Aorta (tissue), 5 donors: ENCODE measurements at regions not wholly inside any gene's neighbourhood (a gene's known extent, or its start where the extent isn't known, plus 50 kb on each side); places are given as distances from the start of the nearest gene placed in this dataset.
"Not testable (repeated sequence)": the region's sequence is repeated elsewhere in the genome, so short reads cannot be mapped to it uniquely, and the experiment has no call there.

Experiments
- ATAC-seq: fragments of 200-7000 bp; cut with Tn5 transposase; one replicate; pipeline ENCODE4 v1.9.1; 2022; ENCODE audit warnings: moderate library complexity; ENCODE audit not compliant: low FRiP score
- DNase-seq, 2 donors: peaks; one replicate each; pipeline ENCODE4 v3.0.0-alpha.2; 2020
- H3K27ac ChIP-seq, 2 donors: one replicate each; pipeline ENCODE4 v1.5.1; 2013; ENCODE audit warnings: low read length in 2 of 2, mild to moderate bottlenecking in 2 of 2, moderate library complexity in 2 of 2, control low read depth in 1 of 2, inconsistent platforms in 1 of 2, low read depth in 1 of 2
- H3K27me3 ChIP-seq, 2 donors: one replicate each; pipeline ENCODE4 v1.6.1; 2013; ENCODE audit warnings: control low read depth in 1 of 2, low read length in 1 of 2, mild to moderate bottlenecking in 1 of 2, moderate library complexity in 1 of 2; ENCODE audit not compliant: insufficient read depth in 2 of 2, control insufficient read depth in 1 of 2
- H3K36me3 ChIP-seq, 2 donors: one replicate each; pipeline ENCODE4 v1.6.1; 2013; ENCODE audit warnings: control low read depth in 1 of 2, low read length in 1 of 2, mild to moderate bottlenecking in 1 of 2; ENCODE audit not compliant: insufficient read depth in 2 of 2, control insufficient read depth in 1 of 2
- H3K4me1 ChIP-seq, 2 donors: one replicate each; pipeline ENCODE4 v1.6.1; 2013; ENCODE audit warnings: low read length in 2 of 2, control low read depth in 1 of 2, mild to moderate bottlenecking in 1 of 2, moderate library complexity in 1 of 2; ENCODE audit not compliant: insufficient read depth in 2 of 2, control insufficient read depth in 1 of 2
- H3K4me3 ChIP-seq, 2 donors: one replicate each; pipeline ENCODE4 v1.5.1; 2013; ENCODE audit warnings: low read length in 2 of 2, control low read depth in 1 of 2, mild to moderate bottlenecking in 1 of 2
- H3K9me3 ChIP-seq: one replicate; pipeline ENCODE4 v1.6.1; 2013; ENCODE audit warnings: mild to moderate bottlenecking, low read length; ENCODE audit not compliant: control insufficient read depth
- WGBS, 2 donors: extraction: QIAGEN DNeasy Blood & Tissue Kit; methylation state at CpG; one replicate each; pipeline ENCODE4 v1.1.7; 2013; 5-methylcytosine and 5-hydroxymethylcytosine counted together
- intact Hi-C, 2 donors: fragments of 100-400 bp; cut with DNase I; formaldehyde crosslinking; loops; one replicate each; pipeline versions ENCODE4 v1.14.2 to v1.15.0; 2022
- donor health status: healthy with polysubstance abuse.
- donor health status: Bipolar disorder and iron deficiency.
- donor health status: DM: no; HTN: no; CAD: no.
- donor health status: DM: no; HTN: no; CAD: no.
- donor health status: DM: yes; HTN: yes; CAD: no.

DNA sequence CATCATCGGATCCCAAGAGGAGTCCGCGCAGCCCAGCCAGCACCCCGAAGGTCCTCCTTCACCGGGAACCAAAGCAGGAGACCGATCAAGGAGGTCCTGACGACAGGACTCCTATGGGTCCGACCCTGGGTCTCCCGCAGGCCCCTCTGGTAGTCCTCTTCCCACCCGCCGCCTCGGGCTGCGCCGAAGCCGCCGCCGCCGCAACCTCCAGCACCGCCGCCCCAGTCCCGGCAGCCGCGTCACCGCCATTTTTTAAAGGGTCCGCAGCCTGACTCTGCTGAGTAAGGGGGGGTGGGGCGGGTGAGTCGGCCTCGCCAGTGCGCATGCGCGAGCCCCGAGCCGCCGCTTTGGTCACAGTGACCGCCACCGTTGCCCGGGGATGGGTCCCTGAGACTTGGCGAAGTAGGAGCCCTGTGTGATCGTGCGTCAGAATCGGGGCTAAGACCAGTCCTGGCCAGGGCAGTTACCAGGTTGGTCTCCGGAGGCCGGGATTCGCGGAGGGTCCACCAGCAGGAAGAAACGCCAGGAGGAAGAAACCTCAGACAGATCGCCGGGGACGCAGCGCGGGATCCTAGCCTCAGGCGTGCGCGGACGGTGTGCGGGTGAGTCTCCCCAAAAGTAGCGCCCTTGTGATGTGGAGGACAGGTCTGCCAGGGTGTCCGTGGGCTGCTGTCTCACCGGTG, 1419.2 kb upstream of the PCDH10 start:
- WGBS, 2 donors: 92 to 94% methylated on average over 52 to 54 of the region's 59 CpGs
- H3K27me3 ChIP-seq, ATAC-seq, H3K27ac ChIP-seq, H3K36me3 ChIP-seq, H3K4me1 ChIP-seq, intact Hi-C loops, H3K9me3 ChIP-seq, DNase-seq, H3K4me3 ChIP-seq: not testable (repeated sequence)

DNA sequence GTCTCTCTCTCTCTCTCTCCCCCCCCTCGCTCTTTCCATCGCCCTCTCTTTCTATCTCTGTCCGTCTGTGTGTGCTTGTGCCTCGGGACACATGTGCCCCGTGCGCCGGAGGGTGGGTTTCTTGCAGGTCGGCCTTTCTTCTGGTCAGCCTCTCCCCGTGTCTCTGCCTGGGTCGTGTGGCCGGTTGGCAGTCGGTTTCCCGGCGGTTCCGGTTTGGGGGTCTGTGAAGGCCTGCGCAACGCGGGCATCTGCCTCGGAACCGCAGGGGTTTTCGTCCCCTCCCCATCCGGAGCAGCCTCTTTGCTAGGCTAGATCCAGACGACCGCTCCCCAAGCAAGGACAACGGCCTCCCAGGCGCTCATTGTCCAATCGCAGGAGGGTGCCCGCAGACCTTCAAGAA, 1418.5 kb upstream of the PCDH10 start:
- H3K4me3 ChIP-seq, H3K4me1 ChIP-seq, H3K9me3 ChIP-seq, DNase-seq, H3K36me3 ChIP-seq, H3K27me3 ChIP-seq, intact Hi-C loops, ATAC-seq, H3K27ac ChIP-seq: not testable (repeated sequence)
- WGBS, 2 donors: 90 to 96% methylated on average over 27 to 28 of the region's 28 CpGs

DNA sequence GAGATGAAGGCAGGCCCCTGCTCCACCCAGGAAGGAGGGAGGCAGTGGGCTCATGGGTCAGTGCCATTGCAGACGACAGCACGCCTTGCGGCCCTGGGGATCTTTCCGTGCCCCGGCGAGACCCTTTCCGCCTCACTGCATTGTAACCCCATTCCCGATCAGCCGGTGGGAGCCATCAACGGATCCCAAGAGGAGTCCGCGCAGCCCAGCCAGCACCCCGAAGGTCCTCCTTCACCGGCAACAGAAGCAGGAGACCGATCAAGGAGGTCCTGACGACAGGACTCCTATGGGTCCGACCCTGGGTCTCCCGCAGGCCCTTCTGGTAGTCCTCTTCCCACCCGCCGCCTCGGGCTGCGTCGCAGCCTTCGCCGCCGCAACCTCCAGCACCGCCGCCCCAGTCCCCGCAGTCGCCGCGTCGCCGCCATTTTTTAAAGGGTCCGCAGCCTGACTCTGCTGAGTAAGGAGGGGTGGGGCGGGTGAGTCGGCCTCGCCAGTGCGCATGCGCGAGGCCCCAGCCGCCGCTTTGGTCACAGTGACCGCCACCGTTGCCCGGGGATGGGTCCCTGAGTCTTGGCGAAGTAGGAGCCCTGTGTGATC, 1417.0 kb upstream of the PCDH10 start:
- H3K4me1 ChIP-seq, H3K27ac ChIP-seq, H3K36me3 ChIP-seq, H3K9me3 ChIP-seq, ATAC-seq, H3K4me3 ChIP-seq, H3K27me3 ChIP-seq, intact Hi-C loops: not testable (repeated sequence)
- WGBS, 2 donors: 98% methylated on average over 35 of the region's 47 CpGs
- DNase-seq: peak; percentile 45 to 80

GRCh38 chr4:131734321-131734720, 1414.8 kb upstream of the PCDH10 start:
- H3K4me3 ChIP-seq, H3K27ac ChIP-seq, ATAC-seq, H3K9me3 ChIP-seq, H3K27me3 ChIP-seq, DNase-seq, intact Hi-C loops, H3K4me1 ChIP-seq, H3K36me3 ChIP-seq: not testable (repeated sequence)
- WGBS, 2 donors: 79 to 96% methylated on average over 13 to 23 of the region's 31 CpGs

- intact Hi-C loops, H3K4me3 ChIP-seq, H3K27me3 ChIP-seq, ATAC-seq, H3K27ac ChIP-seq, H3K4me1 ChIP-seq, H3K9me3 ChIP-seq, H3K36me3 ChIP-seq: not testable (repeated sequence)
- WGBS, 2 donors: 93 to 98% methylated on average over 20 to 33 of the region's 51 CpGs
- peak in 1 of 2 donors; percentile 85 for DNase-seq
These were observed 1414.2 kb upstream of the PCDH10 start for GRCh38 chr4:131734851-131735385.

- DNase-seq, H3K9me3 ChIP-seq, H3K4me3 ChIP-seq, H3K4me1 ChIP-seq, H3K36me3 ChIP-seq, intact Hi-C loops, H3K27me3 ChIP-seq, H3K27ac ChIP-seq, ATAC-seq: not testable (repeated sequence)
- WGBS, 2 donors: 93 to 95% methylated on average over 12 to 22 of the region's 26 CpGs
These were observed 1410.1 kb upstream of the PCDH10 start for GRCh38 chr4:131738991-131739390.

GRCh38 chr4:131741836-131742235, 1407.3 kb upstream of the PCDH10 start:
- H3K4me1 ChIP-seq, H3K4me3 ChIP-seq, DNase-seq, H3K9me3 ChIP-seq, ATAC-seq, H3K27ac ChIP-seq, H3K27me3 ChIP-seq, H3K36me3 ChIP-seq, intact Hi-C loops: not testable (repeated sequence)
- 95% methylated on average over 8 of the region's 27 CpGs; no CpG with 5 or more reads in 1 of the 2 donors for WGBS, 2 donors

GRCh38 chr4:131742536-131743205, 1406.4 kb upstream of the PCDH10 start:
- H3K4me3 ChIP-seq, H3K27ac ChIP-seq, H3K4me1 ChIP-seq, H3K9me3 ChIP-seq, ATAC-seq, intact Hi-C loops, H3K27me3 ChIP-seq, H3K36me3 ChIP-seq: not testable (repeated sequence)
- 96 to 98% methylated on average over 26 to 31 of the region's 45 CpGs for WGBS, 2 donors
- DNase-seq: peak in 1 of 2 donors; percentile 62
